H1 (cell line): ENCODE measurements at regions not wholly inside any gene's neighbourhood (a gene's known extent, or its start where the extent isn't known, plus 50 kb on each side); places are given as distances from the start of the nearest gene placed in this dataset.
"Not testable (repeated sequence)": the region's sequence is repeated elsewhere in the genome, so short reads cannot be mapped to it uniquely, and the experiment has no call there.

Experiments
- CTCF ChIA-PET: fragments of 300-600 bp; sonication (Branson Sonifier 250); formaldehyde crosslinking; loops from one replicate; lab custom pipeline; 2021; ENCODE audit not compliant: partially characterized antibody; lab: Charles Lee
- POLR2A ChIA-PET: fragments of 300-600 bp; sonication (Branson Sonifier 250); formaldehyde crosslinking; loops from one replicate; lab custom pipeline; 2021; ENCODE audit warnings: inconsistent platforms; ENCODE audit not compliant: partially characterized antibody; lab: Charles Lee
- DNase-seq, 2 experiments: peaks; one replicate each; pipeline versions ENCODE4 v3.0.0 to v3.0.0-alpha.2; 2010 to 2022; ENCODE audit warnings: low spot score in 2 of 2, low read depth in 1 of 2, mixed read lengths in 1 of 2
- FAIRE-seq: peaks from 2 replicates; lab custom pipeline; 2011; peaks lifted over from hg19 to GRCh38; lab: Jason Lieb, UNC
- H2AFZ ChIP-seq: 2 replicates; pipeline ENCODE4 v1.8.1; 2012; ENCODE audit warnings: low read length, inconsistent platforms
- H2AK5ac ChIP-seq: 2 replicates; pipeline ENCODE4 v1.6.1; 2013; ENCODE audit warnings: low read depth, low read length
- H2BK120ac ChIP-seq: replicated peaks from 2 replicates; pipeline ENCODE3; 2013; ENCODE audit warnings: low read depth, low read length, inconsistent platforms
- H2BK12ac ChIP-seq: 2 replicates; pipeline ENCODE4 v1.6.1; 2013; ENCODE audit warnings: low read depth, low read length
- H2BK15ac ChIP-seq: 2 replicates; pipeline ENCODE4 v1.6.1; 2013; ENCODE audit warnings: low read length
- H2BK20ac ChIP-seq: 2 replicates; pipeline ENCODE4 v1.6.1; 2013; ENCODE audit warnings: low read length
- H2BK5ac ChIP-seq: 2 replicates; pipeline ENCODE4 v1.6.1; 2013; ENCODE audit warnings: low read depth, low read length
- H3K14ac ChIP-seq: 2 replicates; pipeline ENCODE4 v1.6.1; 2013; ENCODE audit warnings: inconsistent platforms; ENCODE audit not compliant: insufficient read length
- H3K18ac ChIP-seq: 2 replicates; pipeline ENCODE4 v1.6.1; 2013; ENCODE audit warnings: low read length; ENCODE audit errors: extremely low read depth
- H3K23ac ChIP-seq: 2 replicates; pipeline ENCODE4 v1.6.1; 2013; ENCODE audit warnings: inconsistent platforms; ENCODE audit not compliant: insufficient read length
- H3K23me2 ChIP-seq: 2 replicates; pipeline ENCODE4 v1.6.1; 2013; ENCODE audit warnings: low read depth, low read length
- H3K27ac ChIP-seq: 2 replicates; pipeline ENCODE4 v1.6.1; 2011; ENCODE audit warnings: low read depth, low read length, inconsistent platforms
- H3K27me3 ChIP-seq, 4 experiments: replicated peaks in 1 of 4; 1 replicate in 1 of 4; 2 replicates in 3 of 4; pipeline versions ENCODE4 v1.6.1 to v1.8.1; 2011 to 2013; ENCODE audit warnings: low read length in 3 of 4, mild to moderate bottlenecking in 3 of 4, inconsistent platforms in 2 of 4, mixed read lengths in 2 of 4, moderate library complexity in 1 of 4; ENCODE audit not compliant: control insufficient read depth in 3 of 4, insufficient read depth in 3 of 4; ENCODE audit errors: extremely low read depth in 1 of 4
- H3K36me3 ChIP-seq, 4 experiments: 2 replicates each; pipeline versions ENCODE4 v1.6.1 to v1.8.1; 2011 to 2013; ENCODE audit warnings: mild to moderate bottlenecking in 4 of 4, low read length in 3 of 4, moderate library complexity in 2 of 4, control low read depth in 1 of 4, inconsistent platforms in 1 of 4; ENCODE audit not compliant: insufficient read depth in 4 of 4, control insufficient read depth in 2 of 4
- H3K4ac ChIP-seq: replicated peaks from 2 replicates; pipeline ENCODE3; 2013; ENCODE audit warnings: low read length, low read depth, mixed read lengths, inconsistent platforms; ENCODE audit not compliant: insufficient read length
- H3K4me1 ChIP-seq, 4 experiments: replicated peaks in 1 of 4; 1 replicate in 1 of 4; 2 replicates in 3 of 4; pipeline versions ENCODE4 v1.6.1 to v1.8.1; 2011 to 2013; ENCODE audit warnings: low read length in 3 of 4, inconsistent platforms in 2 of 4, mixed read lengths in 1 of 4; ENCODE audit not compliant: insufficient read depth in 4 of 4, control insufficient read depth in 3 of 4
- H3K4me2 ChIP-seq, 2 experiments: 2 replicates each; pipeline versions ENCODE4 v1.6.1 to v1.8.1; 2011 to 2013; ENCODE audit warnings: low read depth in 2 of 2, low read length in 2 of 2, control low read depth in 1 of 2, inconsistent platforms in 1 of 2, mild to moderate bottlenecking in 1 of 2; ENCODE audit not compliant: insufficient read depth in 1 of 2
- H3K4me3 ChIP-seq, 4 experiments: fragments of 200-600, 300-600 bp in 1 of 4; sonication (generic), shearing (Covaris generic), sonication (Bioruptor Twin) in 1 of 4; 2 replicates each; pipeline versions ENCODE4 v1.5.1 to v1.8.1; 2011 to 2016; ENCODE audit warnings: low read length in 4 of 4, low read depth in 3 of 4, control low read depth in 2 of 4, inconsistent platforms in 2 of 4, mild to moderate bottlenecking in 2 of 4, mixed read lengths in 1 of 4, moderate library complexity in 1 of 4; ENCODE audit not compliant: insufficient read depth in 2 of 4; ENCODE audit errors: extremely low read depth in 1 of 4
- H3K56ac ChIP-seq: replicated peaks from 2 replicates; pipeline ENCODE3; 2013; ENCODE audit warnings: low read depth, mild to moderate bottlenecking, mixed read lengths, low read length, inconsistent platforms; ENCODE audit not compliant: insufficient read length
- H3K79me1 ChIP-seq: 2 replicates; pipeline ENCODE4 v1.6.1; 2013; ENCODE audit warnings: low read depth, low read length, control low read depth
- H3K79me2 ChIP-seq, 2 experiments: 2 replicates each; pipeline versions ENCODE4 v1.6.1 to v1.8.1; 2012 to 2013; ENCODE audit warnings: low read length in 2 of 2, mild to moderate bottlenecking in 2 of 2, inconsistent platforms in 1 of 2; ENCODE audit not compliant: insufficient read depth in 2 of 2, control insufficient read depth in 1 of 2
- H3K9ac ChIP-seq, 4 experiments: replicated peaks in 1 of 4; 1 replicate in 1 of 4; 2 replicates in 3 of 4; pipeline versions ENCODE4 v1.6.1 to v1.8.1; 2011 to 2013; ENCODE audit warnings: low read depth in 3 of 4, low read length in 3 of 4, control low read depth in 2 of 4, mild to moderate bottlenecking in 2 of 4, moderate library complexity in 2 of 4, inconsistent platforms in 1 of 4; ENCODE audit errors: extremely low read depth in 1 of 4
- H3K9me3 ChIP-seq, 2 experiments: 2 replicates each; pipeline versions ENCODE4 v1.6.1 to v1.8.1; 2012 to 2013; ENCODE audit warnings: mild to moderate bottlenecking in 2 of 2, moderate library complexity in 2 of 2, control low read depth in 1 of 2, inconsistent platforms in 1 of 2, low read depth in 1 of 2, low read length in 1 of 2, mixed read lengths in 1 of 2; ENCODE audit not compliant: insufficient read depth in 2 of 2
- H4K20me1 ChIP-seq, 2 experiments: replicated peaks in 1 of 2; 2 replicates each; pipeline versions ENCODE3 to v1.8.1; 2011 to 2013; ENCODE audit warnings: inconsistent platforms in 2 of 2, low read length in 2 of 2, mild to moderate bottlenecking in 1 of 2; ENCODE audit not compliant: insufficient read depth in 2 of 2, control insufficient read depth in 1 of 2
- H4K5ac ChIP-seq: 2 replicates; pipeline ENCODE4 v1.6.1; 2013; ENCODE audit warnings: low read length, low read depth, mixed read lengths, inconsistent platforms; ENCODE audit not compliant: insufficient read length
- H4K8ac ChIP-seq: 2 replicates; pipeline ENCODE4 v1.8.0; 2013; ENCODE audit warnings: mild to moderate bottlenecking, moderate library complexity, low read length, inconsistent platforms; ENCODE audit not compliant: insufficient read depth; ENCODE audit errors: extremely low read depth
- H4K91ac ChIP-seq: replicated peaks from 2 replicates; pipeline ENCODE3; 2013; ENCODE audit warnings: low read length, mixed read lengths, inconsistent platforms; ENCODE audit not compliant: insufficient read length
- WGBS, 2 experiments: shearing (Covaris generic) in 1 of 2; methylation state at CpG; one replicate each; pipeline versions ENCODE4 v1.1.6 to v1.1.7; 2013 to 2015; ENCODE audit warnings: low lambda C conversion rate in 2 of 2, mixed read lengths in 2 of 2, inconsistent platforms in 1 of 2, low coverage in 1 of 2, missing lambda C conversion rate in 1 of 2; ENCODE audit not compliant: insufficient replicate concordance in 2 of 2, insufficient coverage in 1 of 2, insufficient read length in 1 of 2; ENCODE audit errors: extremely low coverage in 1 of 2, missing lambda C conversion rate in 1 of 2; 5-methylcytosine and 5-hydroxymethylcytosine counted together

DNA sequence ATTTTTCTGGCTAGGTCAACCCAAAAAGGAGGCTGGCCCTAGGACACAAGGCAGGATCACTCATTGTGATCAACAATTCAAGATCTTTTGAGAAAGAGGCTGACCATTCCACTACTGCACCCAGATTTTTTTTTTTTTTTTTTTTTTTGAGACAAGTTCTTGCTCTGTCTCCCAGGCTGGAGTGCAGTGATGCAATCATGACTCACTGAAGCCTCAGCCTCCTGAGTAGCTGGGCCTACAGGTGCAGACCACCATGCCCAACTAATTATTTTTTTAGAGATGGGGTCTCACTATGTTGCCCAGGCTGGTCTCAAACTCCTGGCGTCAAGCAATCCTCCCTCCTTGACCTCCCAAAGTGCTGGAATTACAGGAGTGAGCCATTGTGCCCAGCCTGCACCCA lies 265.4 kb downstream of the SOX9 start:
- H3K9ac ChIP-seq, H3K4me3 ChIP-seq, H3K18ac ChIP-seq, H2AK5ac ChIP-seq, H4K20me1 ChIP-seq, H3K4me2 ChIP-seq, H3K79me1 ChIP-seq, H3K23me2 ChIP-seq, H3K79me2 ChIP-seq, H3K27me3 ChIP-seq, POLR2A ChIA-PET, H3K27ac ChIP-seq, H4K91ac ChIP-seq, H3K9me3 ChIP-seq, H2AFZ ChIP-seq, H3K23ac ChIP-seq, DNase-seq, H4K5ac ChIP-seq, H4K8ac ChIP-seq, H3K4ac ChIP-seq, H2BK15ac ChIP-seq, H2BK5ac ChIP-seq, H3K14ac ChIP-seq, H2BK20ac ChIP-seq, H3K56ac ChIP-seq, FAIRE-seq, H3K36me3 ChIP-seq, CTCF ChIA-PET, H2BK12ac ChIP-seq, H2BK120ac ChIP-seq: not testable (repeated sequence)
- peaks cover 3 to 18% (median 9%) of the 10 kb centered on the region in 4 experiments for H3K4me1 ChIP-seq
- 100% methylated on average over 1 of the region's 1 CpG; no CpG with 5 or more reads in 1 of the 2 experiments for WGBS, 2 experiments
